Liver (tissue), 8 donors: ENCODE measurements at regions not wholly inside any gene's neighbourhood (a gene's known extent, or its start where the extent isn't known, plus 50 kb on each side); places are given as distances from the start of the nearest gene placed in this dataset.

Experiments used
- DNase-seq: peaks from one replicate; pipeline ENCODE4 v3.0.0-alpha.2; 2017; ENCODE audit warnings: low spot score
- H3K27ac ChIP-seq, 2 donors: one replicate each; pipeline ENCODE4 v1.7.0; 2013; ENCODE audit warnings: inconsistent platforms in 2 of 2, low read length in 2 of 2, control low read depth in 1 of 2, low read depth in 1 of 2, mild to moderate bottlenecking in 1 of 2
- H3K27me3 ChIP-seq, 4 donors: one replicate each; pipeline versions ENCODE4 v1.6.1 to v1.7.0; 2013; ENCODE audit warnings: low read length in 3 of 4, inconsistent platforms in 1 of 4, mild to moderate bottlenecking in 1 of 4, moderate library complexity in 1 of 4; ENCODE audit not compliant: control insufficient read depth in 4 of 4, insufficient read depth in 4 of 4
- H3K36me3 ChIP-seq, 4 donors: one replicate each; pipeline versions ENCODE4 v1.6.1 to v1.7.0; 2013; ENCODE audit warnings: low read length in 3 of 4, mild to moderate bottlenecking in 3 of 4, low read depth in 1 of 4, moderate library complexity in 1 of 4; ENCODE audit not compliant: control insufficient read depth in 4 of 4, insufficient read depth in 3 of 4
- H3K4me1 ChIP-seq, 4 donors: one replicate each; pipeline versions ENCODE4 v1.6.1 to v1.7.0; 2013; ENCODE audit warnings: low read length in 3 of 4, mild to moderate bottlenecking in 3 of 4, moderate library complexity in 1 of 4; ENCODE audit not compliant: control insufficient read depth in 4 of 4, insufficient read depth in 4 of 4
- H3K4me3 ChIP-seq, 3 donors: one replicate each; pipeline versions ENCODE4 v1.6.1 to v1.7.0; 2013; ENCODE audit warnings: low read length in 3 of 3, control low read depth in 1 of 3, low read depth in 1 of 3, mild to moderate bottlenecking in 1 of 3
- H3K9ac ChIP-seq, 2 donors: one replicate each; pipeline ENCODE4 v1.7.0; 2013; ENCODE audit warnings: low read length in 2 of 2, mild to moderate bottlenecking in 2 of 2, moderate library complexity in 2 of 2, control low read depth in 1 of 2, low read depth in 1 of 2
- H3K9me3 ChIP-seq, 4 donors: one replicate each; pipeline versions ENCODE4 v1.6.1 to v1.7.0; 2013; ENCODE audit warnings: low read length in 3 of 4; ENCODE audit not compliant: control insufficient read depth in 4 of 4
- EGR1 ChIP-seq, 2 donors: IDR thresholded peaks; 2 replicates each; pipeline ENCODE4 v1.6.1; 2016 to 2018; ENCODE audit warnings: antibody characterized with exemption in 2 of 2, low read depth in 2 of 2
- FOXA1 ChIP-seq: IDR thresholded peaks from 2 replicates; pipeline ENCODE4 v1.6.1; 2016; ENCODE audit warnings: antibody characterized with exemption
- FOXA2 ChIP-seq: IDR thresholded peaks from 2 replicates; pipeline ENCODE4 v1.6.1; 2016; ENCODE audit warnings: antibody characterized with exemption
- GABPA ChIP-seq, 2 donors: IDR thresholded peaks in 1 of 2; conservative IDR thresholded peaks in 1 of 2; 2 replicates each; pipeline ENCODE4 v1.6.1; 2016; ENCODE audit warnings: antibody characterized with exemption in 2 of 2, mild to moderate bottlenecking in 1 of 2, moderate library complexity in 1 of 2
- HNF4G ChIP-seq: IDR thresholded peaks from 2 replicates; pipeline ENCODE4 v1.6.1; 2016; ENCODE audit warnings: antibody characterized with exemption
- JUND ChIP-seq, 2 donors: IDR thresholded peaks; 2 replicates each; pipeline ENCODE4 v1.6.1; 2016; ENCODE audit warnings: antibody characterized with exemption in 2 of 2
- NR2F2 ChIP-seq: IDR thresholded peaks from 2 replicates; pipeline ENCODE4 v1.6.1; 2016; ENCODE audit warnings: antibody characterized with exemption
- RAD21 ChIP-seq, 2 donors: IDR thresholded peaks; 2 replicates each; pipeline ENCODE4 v1.6.1; 2016; ENCODE audit warnings: antibody characterized with exemption in 2 of 2, mild to moderate bottlenecking in 2 of 2
- RXRA ChIP-seq, 2 donors: IDR thresholded peaks; 2 replicates each; pipeline ENCODE4 v1.6.1; 2017 to 2018; ENCODE audit warnings: antibody characterized with exemption in 2 of 2, mild to moderate bottlenecking in 1 of 2
- SP1 ChIP-seq: IDR thresholded peaks from 2 replicates; pipeline ENCODE4 v1.6.1; 2018; ENCODE audit warnings: antibody characterized with exemption, mild to moderate bottlenecking
- TAF1 ChIP-seq: conservative IDR thresholded peaks from 2 replicates; pipeline ENCODE4 v1.6.1; 2016; ENCODE audit warnings: antibody characterized with exemption, mild to moderate bottlenecking
- YY1 ChIP-seq: IDR thresholded peaks from 2 replicates; pipeline ENCODE4 v1.6.1; 2016; ENCODE audit warnings: antibody characterized with exemption, mild to moderate bottlenecking
- whole genome bisulfite sequencing: extraction: QIAGEN DNeasy Blood & Tissue Kit; methylation state at CpG from one replicate; pipeline ENCODE4 v1.1.7; 2013; 5-methylcytosine and 5-hydroxymethylcytosine counted together
- TF ChIP-seq, protein P1 (sequence below): IDR thresholded peaks from 2 replicates; pipeline ENCODE4 v1.6.1; 2016; ENCODE audit warnings: antibody characterized with exemption
- TF ChIP-seq, protein P2 (sequence below): fragments of 150-350 bp; IDR thresholded peaks from 2 replicates; pipeline ENCODE4 v1.5.1; 2017; ENCODE audit warnings: improper control_type of control experiment, low read depth, low read length; ENCODE audit not compliant: missing input control
- TF ChIP-seq, protein P3 (sequence below): IDR thresholded peaks from 2 replicates; pipeline ENCODE4 v1.6.1; 2016; ENCODE audit warnings: antibody characterized with exemption
- TF ChIP-seq, protein P4 (sequence below): IDR thresholded peaks from 2 replicates; pipeline ENCODE4 v1.6.1; 2016; ENCODE audit warnings: antibody characterized with exemption
- TF ChIP-seq, protein P5 (sequence below): IDR thresholded peaks from 2 replicates; pipeline ENCODE4 v1.6.1; 2016; ENCODE audit warnings: antibody characterized with exemption, mild to moderate bottlenecking
- donor health status: healthy.
- donor health status: healthy.
- donor health status: healthy.
- donor health status: healthy.
- donor health status: healthy.

DNA sequence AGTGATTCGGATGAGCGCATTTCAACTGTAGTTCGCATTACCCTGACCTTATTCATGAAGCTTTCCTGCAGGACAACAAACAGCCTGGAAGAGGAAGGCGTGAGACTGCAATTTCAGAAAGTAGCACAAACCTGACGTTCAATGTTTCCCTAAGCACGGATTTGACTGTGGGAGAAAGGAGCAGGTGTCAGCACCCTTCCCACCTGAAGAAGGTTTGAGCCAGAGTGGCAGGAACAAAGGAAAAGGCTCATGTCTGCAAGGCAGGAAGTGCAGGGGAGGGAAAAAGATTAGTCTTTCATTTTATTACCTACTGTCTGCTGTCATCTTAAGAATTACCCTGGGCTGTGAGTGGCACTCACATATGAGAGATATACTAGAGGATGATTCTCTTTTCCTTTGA, 114.0 kb downstream of the MED10 start:
- H3K27me3 ChIP-seq: no peaks in the 10 kb centered on the region
- no peak overlapping the region for H3K9ac ChIP-seq
- DNase-seq: no peak
- TF ChIP-seq, protein P1, sequence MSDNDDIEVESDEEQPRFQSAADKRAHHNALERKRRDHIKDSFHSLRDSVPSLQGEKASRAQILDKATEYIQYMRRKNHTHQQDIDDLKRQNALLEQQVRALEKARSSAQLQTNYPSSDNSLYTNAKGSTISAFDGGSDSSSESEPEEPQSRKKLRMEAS: no peak
- TF ChIP-seq FOXA2 (no peak), GABPA (IDR thresholded peaks at IDR 0.05 in 1 of 2, conservative IDR thresholded peaks at IDR 0.05 in 1 of 2) (no peak), HNF4G (no peak), RXRA (IDR thresholded peaks at IDR 0.05) (no peak), RAD21 (IDR thresholded peaks at IDR 0.05) (no peak), NR2F2 (no peak), YY1 (no peak), EGR1 (IDR thresholded peaks at IDR 0.05; ENCODE audit: low read depth in 2 of 2) (no peak), TAF1 (no peak), SP1 (no peak), JUND (IDR thresholded peaks at IDR 0.05) (no peak), FOXA1 (no peak)
- TF ChIP-seq, protein P2, sequence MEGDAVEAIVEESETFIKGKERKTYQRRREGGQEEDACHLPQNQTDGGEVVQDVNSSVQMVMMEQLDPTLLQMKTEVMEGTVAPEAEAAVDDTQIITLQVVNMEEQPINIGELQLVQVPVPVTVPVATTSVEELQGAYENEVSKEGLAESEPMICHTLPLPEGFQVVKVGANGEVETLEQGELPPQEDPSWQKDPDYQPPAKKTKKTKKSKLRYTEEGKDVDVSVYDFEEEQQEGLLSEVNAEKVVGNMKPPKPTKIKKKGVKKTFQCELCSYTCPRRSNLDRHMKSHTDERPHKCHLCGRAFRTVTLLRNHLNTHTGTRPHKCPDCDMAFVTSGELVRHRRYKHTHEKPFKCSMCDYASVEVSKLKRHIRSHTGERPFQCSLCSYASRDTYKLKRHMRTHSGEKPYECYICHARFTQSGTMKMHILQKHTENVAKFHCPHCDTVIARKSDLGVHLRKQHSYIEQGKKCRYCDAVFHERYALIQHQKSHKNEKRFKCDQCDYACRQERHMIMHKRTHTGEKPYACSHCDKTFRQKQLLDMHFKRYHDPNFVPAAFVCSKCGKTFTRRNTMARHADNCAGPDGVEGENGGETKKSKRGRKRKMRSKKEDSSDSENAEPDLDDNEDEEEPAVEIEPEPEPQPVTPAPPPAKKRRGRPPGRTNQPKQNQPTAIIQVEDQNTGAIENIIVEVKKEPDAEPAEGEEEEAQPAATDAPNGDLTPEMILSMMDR: no peak
- TF ChIP-seq, protein P3, sequence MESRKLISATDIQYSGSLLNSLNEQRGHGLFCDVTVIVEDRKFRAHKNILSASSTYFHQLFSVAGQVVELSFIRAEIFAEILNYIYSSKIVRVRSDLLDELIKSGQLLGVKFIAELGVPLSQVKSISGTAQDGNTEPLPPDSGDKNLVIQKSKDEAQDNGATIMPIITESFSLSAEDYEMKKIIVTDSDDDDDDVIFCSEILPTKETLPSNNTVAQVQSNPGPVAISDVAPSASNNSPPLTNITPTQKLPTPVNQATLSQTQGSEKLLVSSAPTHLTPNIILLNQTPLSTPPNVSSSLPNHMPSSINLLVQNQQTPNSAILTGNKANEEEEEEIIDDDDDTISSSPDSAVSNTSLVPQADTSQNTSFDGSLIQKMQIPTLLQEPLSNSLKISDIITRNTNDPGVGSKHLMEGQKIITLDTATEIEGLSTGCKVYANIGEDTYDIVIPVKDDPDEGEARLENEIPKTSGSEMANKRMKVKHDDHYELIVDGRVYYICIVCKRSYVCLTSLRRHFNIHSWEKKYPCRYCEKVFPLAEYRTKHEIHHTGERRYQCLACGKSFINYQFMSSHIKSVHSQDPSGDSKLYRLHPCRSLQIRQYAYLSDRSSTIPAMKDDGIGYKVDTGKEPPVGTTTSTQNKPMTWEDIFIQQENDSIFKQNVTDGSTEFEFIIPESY: no peak
- TF ChIP-seq, protein P4, sequence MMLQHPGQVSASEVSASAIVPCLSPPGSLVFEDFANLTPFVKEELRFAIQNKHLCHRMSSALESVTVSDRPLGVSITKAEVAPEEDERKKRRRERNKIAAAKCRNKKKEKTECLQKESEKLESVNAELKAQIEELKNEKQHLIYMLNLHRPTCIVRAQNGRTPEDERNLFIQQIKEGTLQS: no peak
- TF ChIP-seq, protein P5, sequence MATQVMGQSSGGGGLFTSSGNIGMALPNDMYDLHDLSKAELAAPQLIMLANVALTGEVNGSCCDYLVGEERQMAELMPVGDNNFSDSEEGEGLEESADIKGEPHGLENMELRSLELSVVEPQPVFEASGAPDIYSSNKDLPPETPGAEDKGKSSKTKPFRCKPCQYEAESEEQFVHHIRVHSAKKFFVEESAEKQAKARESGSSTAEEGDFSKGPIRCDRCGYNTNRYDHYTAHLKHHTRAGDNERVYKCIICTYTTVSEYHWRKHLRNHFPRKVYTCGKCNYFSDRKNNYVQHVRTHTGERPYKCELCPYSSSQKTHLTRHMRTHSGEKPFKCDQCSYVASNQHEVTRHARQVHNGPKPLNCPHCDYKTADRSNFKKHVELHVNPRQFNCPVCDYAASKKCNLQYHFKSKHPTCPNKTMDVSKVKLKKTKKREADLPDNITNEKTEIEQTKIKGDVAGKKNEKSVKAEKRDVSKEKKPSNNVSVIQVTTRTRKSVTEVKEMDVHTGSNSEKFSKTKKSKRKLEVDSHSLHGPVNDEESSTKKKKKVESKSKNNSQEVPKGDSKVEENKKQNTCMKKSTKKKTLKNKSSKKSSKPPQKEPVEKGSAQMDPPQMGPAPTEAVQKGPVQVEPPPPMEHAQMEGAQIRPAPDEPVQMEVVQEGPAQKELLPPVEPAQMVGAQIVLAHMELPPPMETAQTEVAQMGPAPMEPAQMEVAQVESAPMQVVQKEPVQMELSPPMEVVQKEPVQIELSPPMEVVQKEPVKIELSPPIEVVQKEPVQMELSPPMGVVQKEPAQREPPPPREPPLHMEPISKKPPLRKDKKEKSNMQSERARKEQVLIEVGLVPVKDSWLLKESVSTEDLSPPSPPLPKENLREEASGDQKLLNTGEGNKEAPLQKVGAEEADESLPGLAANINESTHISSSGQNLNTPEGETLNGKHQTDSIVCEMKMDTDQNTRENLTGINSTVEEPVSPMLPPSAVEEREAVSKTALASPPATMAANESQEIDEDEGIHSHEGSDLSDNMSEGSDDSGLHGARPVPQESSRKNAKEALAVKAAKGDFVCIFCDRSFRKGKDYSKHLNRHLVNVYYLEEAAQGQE: no peak
- H3K36me3 ChIP-seq: no peaks in the 10 kb centered on the region
- no peaks in the 10 kb centered on the region for H3K4me1 ChIP-seq
- WGBS: 90% methylated on average over 6 of the region's 6 CpGs
- no peak overlapping the region for H3K4me3 ChIP-seq
- H3K9me3 ChIP-seq: no peaks in the 10 kb centered on the region
- no peak overlapping the region for H3K27ac ChIP-seq
